ENCODE measurements at regions not wholly inside any gene's neighbourhood (a gene's known extent, or its start where the extent isn't known, plus 50 kb on each side); places are given as distances from the start of the nearest gene placed in this dataset.

DNA sequence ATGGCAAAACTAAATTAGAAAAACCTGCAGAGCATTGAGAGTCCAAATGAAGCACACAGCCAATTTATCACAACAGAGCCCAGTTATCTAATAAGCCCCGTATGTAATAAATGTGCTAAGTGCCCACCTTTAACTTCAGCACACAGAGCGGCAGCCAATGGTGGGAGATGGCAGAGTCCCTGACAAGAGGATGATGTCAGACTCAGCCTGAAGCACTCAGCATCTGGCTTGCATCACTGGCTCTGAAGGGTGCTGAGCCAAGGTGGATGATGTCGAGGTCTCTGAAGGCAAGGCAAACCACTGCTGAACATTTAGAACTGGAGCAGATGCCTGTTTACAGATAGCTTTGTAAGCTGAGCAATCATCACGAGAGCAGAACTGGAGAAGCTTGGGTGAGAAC lies 118.3 kb downstream of the NUF2 start:
- TF ChIP-seq CTCF (IDR thresholded peaks at IDR 0.05) = no peak
- no peak for TF ChIP-seq POLR2A (IDR thresholded peaks at IDR 0.05)
